Nephron (organoid): ENCODE measurements at regions not wholly inside any gene's neighbourhood (a gene's known extent, or its start where the extent isn't known, plus 50 kb on each side); places are given as distances from the start of the nearest gene placed in this dataset.
"Not testable (repeated sequence)": the region's sequence is repeated elsewhere in the genome, so short reads cannot be mapped to it uniquely, and the experiment has no call there.

ENCODE experiments used
- H3K27ac Mint-ChIP-seq, 3 experiments: 2 replicates each; pipeline ENCODE4 v1.8.0; 2020; ENCODE audit warnings: mixed read lengths in 3 of 3, mild to moderate bottlenecking in 2 of 3, moderate library complexity in 1 of 3
- H3K27me3 Mint-ChIP-seq: 2 replicates; pipeline ENCODE4 v1.8.0; 2021; ENCODE audit warnings: low read depth, mild to moderate bottlenecking, moderate library complexity, mixed read lengths
- H3K36me3 Mint-ChIP-seq: 2 replicates; pipeline ENCODE4 v1.8.0; 2020; ENCODE audit warnings: low read depth, mixed read lengths
- H3K4me1 Mint-ChIP-seq: 2 replicates; pipeline ENCODE4 v1.8.0; 2020; ENCODE audit warnings: mixed read lengths
- H3K4me3 Mint-ChIP-seq, 3 experiments: 2 replicates each; pipeline ENCODE4 v1.8.0; 2020; ENCODE audit warnings: mild to moderate bottlenecking in 3 of 3, mixed read lengths in 3 of 3, moderate library complexity in 2 of 3
- H3K9me3 Mint-ChIP-seq: 2 replicates; pipeline ENCODE4 v1.8.0; 2020; ENCODE audit warnings: mixed read lengths
- CTCF ChIP-seq, 3 experiments: fragments of 200-600 bp; sonication (generic); IDR thresholded peaks; one replicate each; pipeline ENCODE4 v1.5.0; 2021; ENCODE audit warnings: antibody characterized with exemption in 3 of 3; ENCODE audit not compliant: unreplicated experiment in 3 of 3

DNA sequence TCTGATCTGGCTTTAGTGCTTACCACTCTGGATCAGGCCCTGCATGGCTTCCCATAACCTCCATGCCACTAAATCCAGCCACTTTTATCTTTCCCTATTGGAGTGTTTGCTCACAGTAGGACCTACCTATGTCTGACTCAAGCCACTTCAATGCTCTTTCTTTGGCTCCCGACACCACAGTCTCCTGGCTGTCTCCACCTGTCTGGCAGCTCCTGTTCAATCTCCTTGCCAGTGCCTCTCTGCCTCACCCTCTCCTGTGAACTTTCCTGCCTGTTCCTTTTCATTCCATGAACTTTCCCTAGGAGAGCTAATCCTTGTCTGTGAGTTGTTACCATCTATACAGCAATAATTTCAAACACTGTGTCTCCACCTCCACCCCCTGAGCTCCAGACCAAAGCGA lies 82.6 kb upstream of the UCN3 start:
- Mint-ChIP-seq H3K27ac (no peak overlapping the region), H3K4me3 (no peak overlapping the region), H3K4me1 (no peaks in the 10 kb centered on the region), H3K9me3 (no peaks in the 10 kb centered on the region), H3K27me3 (peaks cover 4% of the 10 kb centered on the region), H3K36me3 (no peaks in the 10 kb centered on the region)
- TF ChIP-seq CTCF (IDR thresholded peaks at IDR 0.05; ENCODE audit: unreplicated experiment in 3 of 3) = no peak

DNA sequence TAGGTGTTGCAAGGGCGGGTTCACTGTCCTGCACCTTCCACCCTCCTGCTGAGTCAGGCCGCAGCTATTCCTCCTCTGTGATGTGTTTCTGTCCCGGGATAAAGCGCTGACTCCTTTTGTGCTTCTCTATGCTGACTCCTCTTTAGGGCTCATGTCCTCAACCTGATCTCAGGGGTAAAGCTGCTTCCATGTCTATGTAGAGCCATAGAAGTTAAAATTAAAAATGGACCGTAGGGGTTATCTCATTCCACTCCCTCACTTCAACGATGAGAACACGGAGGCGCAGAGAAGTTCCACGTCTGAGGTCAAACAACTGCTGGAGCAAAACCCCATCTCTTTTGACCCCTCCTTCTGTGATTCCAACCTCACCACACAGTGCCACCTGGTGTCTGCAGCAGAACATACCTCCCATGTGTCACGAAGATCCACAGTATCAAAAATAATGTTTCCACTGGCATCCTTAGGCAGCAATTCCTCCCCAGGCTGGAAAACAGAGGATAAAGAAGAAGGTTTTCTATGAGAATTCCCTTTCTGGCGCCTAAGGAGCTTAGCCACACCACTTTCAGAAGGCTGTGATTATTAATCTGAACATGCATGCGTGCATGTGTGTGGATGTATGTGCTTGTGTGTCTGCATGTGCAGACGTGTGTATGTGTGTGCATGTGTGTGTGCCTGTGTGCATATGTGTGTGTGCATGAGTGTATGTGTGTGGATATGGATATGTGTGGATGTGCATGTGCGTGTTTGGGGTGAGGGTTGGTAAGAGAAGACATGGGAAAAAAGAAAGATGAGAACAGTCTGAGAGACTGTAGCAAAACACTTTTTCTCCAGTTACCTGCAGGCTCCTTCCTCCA lies 81.2 kb upstream of the UCN3 start:
- no peaks in the 10 kb centered on the region for H3K9me3 Mint-ChIP-seq

GRCh38 chr10:5284311-5285057 lies 80.3 kb upstream of the UCN3 start:
- peaks cover 4% of the 10 kb centered on the region for H3K27me3 Mint-ChIP-seq
- H3K4me1 Mint-ChIP-seq = no peaks in the 10 kb centered on the region
- no peak overlapping the region for H3K27ac Mint-ChIP-seq
- H3K36me3 Mint-ChIP-seq = no peaks in the 10 kb centered on the region
- TF ChIP-seq CTCF (IDR thresholded peaks at IDR 0.05; ENCODE audit: unreplicated experiment in 3 of 3) = no peak
- no peak overlapping the region for H3K4me3 Mint-ChIP-seq
- no peaks in the 10 kb centered on the region for H3K9me3 Mint-ChIP-seq

More for the DNA sequence above, 81.2 kb upstream of the UCN3 start:
- Mint-ChIP-seq H3K4me3 (no peak overlapping the region), H3K4me1 (no peaks in the 10 kb centered on the region), H3K36me3 (no peaks in the 10 kb centered on the region), H3K27me3 (peaks cover 4% of the 10 kb centered on the region), H3K27ac (no peak overlapping the region)
- peak; percentile 29 to 48 (median 43) for TF ChIP-seq CTCF (IDR thresholded peaks at IDR 0.05; ENCODE audit: unreplicated experiment in 3 of 3)

DNA sequence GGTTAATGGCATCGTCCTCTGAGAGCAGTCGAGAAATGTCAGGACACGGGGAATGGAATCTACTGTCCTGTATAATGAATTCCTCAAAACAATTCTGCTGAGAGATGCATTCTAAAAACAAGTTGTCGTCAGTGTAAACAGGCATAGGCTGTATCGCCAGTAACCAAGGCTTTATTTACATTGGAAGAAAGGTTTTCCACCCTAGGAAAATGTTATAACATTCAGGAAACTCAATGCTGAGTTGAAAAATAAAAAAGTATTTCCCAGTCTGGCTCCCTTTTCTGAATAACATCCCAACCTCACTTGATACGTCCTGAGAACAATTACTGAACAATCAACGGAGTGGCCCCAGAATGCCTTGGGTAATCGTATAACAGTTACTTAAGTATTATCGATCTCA lies 79.6 kb upstream of the UCN3 start:
- Mint-ChIP-seq H3K36me3 (no peaks in the 10 kb centered on the region), H3K27ac (no peak overlapping the region), H3K27me3 (peaks cover 4% of the 10 kb centered on the region), H3K4me3 (no peak overlapping the region), H3K9me3 (no peaks in the 10 kb centered on the region), H3K4me1 (no peaks in the 10 kb centered on the region)
- no peak for TF ChIP-seq CTCF (IDR thresholded peaks at IDR 0.05; ENCODE audit: unreplicated experiment in 3 of 3)

DNA sequence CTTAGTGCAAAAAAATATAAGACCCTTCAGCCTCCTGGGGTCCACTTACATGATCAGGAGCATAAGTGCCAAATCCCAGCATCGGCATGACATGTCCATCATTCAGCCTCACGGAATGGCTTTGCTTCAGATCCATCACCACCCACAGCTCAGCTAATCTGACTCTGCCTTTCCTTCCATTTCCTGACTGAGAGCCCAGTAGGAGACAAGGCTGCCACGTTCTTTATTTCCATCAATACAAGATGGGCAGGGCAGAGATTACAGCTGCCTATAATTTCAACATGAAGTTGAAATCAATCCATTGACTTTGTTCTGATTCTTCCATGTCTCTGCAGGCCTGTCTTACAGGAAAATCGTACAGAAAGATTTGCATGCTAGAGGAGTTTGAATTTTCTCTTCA lies 76.4 kb upstream of the UCN3 start:
- peaks cover 7% of the 10 kb centered on the region for H3K4me1 Mint-ChIP-seq
- TF ChIP-seq CTCF (IDR thresholded peaks at IDR 0.05; ENCODE audit: unreplicated experiment in 3 of 3) = no peak
- peaks cover 4% of the 10 kb centered on the region for H3K27me3 Mint-ChIP-seq
- no peak overlapping the region for H3K27ac Mint-ChIP-seq
- H3K9me3 Mint-ChIP-seq = peaks cover 6% of the 10 kb centered on the region
- H3K4me3 Mint-ChIP-seq = no peak overlapping the region
- no peaks in the 10 kb centered on the region for H3K36me3 Mint-ChIP-seq

- H3K4me3 Mint-ChIP-seq, H3K27ac Mint-ChIP-seq, H3K36me3 Mint-ChIP-seq, H3K27me3 Mint-ChIP-seq, H3K9me3 Mint-ChIP-seq: not testable (repeated sequence)
- peaks cover 15% of the 10 kb centered on the region for H3K4me1 Mint-ChIP-seq
These were observed 75.5 kb upstream of the UCN3 start for GRCh38 chr10:5289228-5289627.
